Trophoblast cell (in vitro differentiated cells and primary cell): ENCODE measurements at regions not wholly inside any gene's neighbourhood (a gene's known extent, or its start where the extent isn't known, plus 50 kb on each side); places are given as distances from the start of the nearest gene placed in this dataset.

Experiments
- DNase-seq, 2 donors: peaks; one replicate each; pipeline ENCODE4 v3.0.0-alpha.2; 2016
- H2AFZ ChIP-seq: 2 replicates; pipeline ENCODE4 v1.6.1; 2013; ENCODE audit warnings: low read length, moderate library complexity, mild to moderate bottlenecking; ENCODE audit not compliant: insufficient read depth, poor library complexity
- H2AK5ac ChIP-seq: 2 replicates; pipeline ENCODE4 v1.6.1; 2013; ENCODE audit warnings: mild to moderate bottlenecking, low read length
- H2BK120ac ChIP-seq: 2 replicates; pipeline ENCODE4 v1.6.1; 2013; ENCODE audit warnings: low read length, mild to moderate bottlenecking, moderate library complexity; ENCODE audit not compliant: insufficient read depth, poor library complexity
- H2BK12ac ChIP-seq: 2 replicates; pipeline ENCODE4 v1.6.1; 2013; ENCODE audit warnings: mild to moderate bottlenecking, low read length, moderate library complexity
- H2BK5ac ChIP-seq: 2 replicates; pipeline ENCODE4 v1.6.1; 2013; ENCODE audit warnings: low read length, low read depth, moderate library complexity, mild to moderate bottlenecking; ENCODE audit not compliant: poor library complexity
- H3K14ac ChIP-seq: 2 replicates; pipeline ENCODE4 v1.6.1; 2013; ENCODE audit warnings: mild to moderate bottlenecking, low read length
- H3K18ac ChIP-seq: 2 replicates; pipeline ENCODE4 v1.6.1; 2013; ENCODE audit warnings: mild to moderate bottlenecking, low read length
- H3K23ac ChIP-seq: 2 replicates; pipeline ENCODE4 v1.6.1; 2013; ENCODE audit warnings: low read length
- H3K27ac ChIP-seq: 2 replicates; pipeline ENCODE4 v1.5.1; 2013; ENCODE audit warnings: low read depth, mild to moderate bottlenecking, inconsistent platforms, low read length, moderate library complexity
- H3K27me3 ChIP-seq: 2 replicates; pipeline ENCODE4 v1.6.1; 2013; ENCODE audit warnings: inconsistent platforms, mild to moderate bottlenecking, low read length, moderate library complexity; ENCODE audit not compliant: insufficient read depth
- H3K36me3 ChIP-seq, 2 experiments: 1 replicate in 1 of 2; 2 replicates in 1 of 2; pipeline ENCODE4 v1.6.1; 2013; ENCODE audit warnings: low read length in 2 of 2, mild to moderate bottlenecking in 2 of 2, moderate library complexity in 1 of 2; ENCODE audit not compliant: insufficient read depth in 2 of 2, control insufficient read depth in 1 of 2
- H3K4ac ChIP-seq: 2 replicates; pipeline ENCODE4 v1.6.1; 2013; ENCODE audit warnings: low read depth, mild to moderate bottlenecking, low read length, moderate library complexity
- H3K4me1 ChIP-seq, 2 experiments: 1 replicate in 1 of 2; 2 replicates in 1 of 2; pipeline ENCODE4 v1.6.1; 2013; ENCODE audit warnings: low read length in 2 of 2, mild to moderate bottlenecking in 2 of 2, moderate library complexity in 1 of 2; ENCODE audit not compliant: insufficient read depth in 2 of 2, control insufficient read depth in 1 of 2
- H3K4me2 ChIP-seq: 2 replicates; pipeline ENCODE4 v1.6.1; 2013; ENCODE audit warnings: inconsistent platforms, mild to moderate bottlenecking, low read length, moderate library complexity
- H3K4me3 ChIP-seq: 2 replicates; pipeline ENCODE4 v1.5.1; 2013; ENCODE audit warnings: mild to moderate bottlenecking, low read depth, low read length, inconsistent platforms
- H3K79me1 ChIP-seq: one replicate; pipeline ENCODE4 v1.6.1; 2013; ENCODE audit warnings: low read length
- H3K79me2 ChIP-seq: 2 replicates; pipeline ENCODE4 v1.6.1; 2013; ENCODE audit warnings: low read length, mild to moderate bottlenecking; ENCODE audit not compliant: control insufficient read depth, insufficient read depth, poor library complexity
- H3K9ac ChIP-seq: 2 replicates; pipeline ENCODE4 v1.6.1; 2013; ENCODE audit warnings: mild to moderate bottlenecking, low read length
- H3K9me3 ChIP-seq: 2 replicates; pipeline ENCODE4 v1.6.1; 2013; ENCODE audit warnings: low read depth, mild to moderate bottlenecking, control low read depth, inconsistent platforms, low read length; ENCODE audit not compliant: insufficient read depth
- H4K12ac ChIP-seq: 2 replicates; pipeline ENCODE4 v1.6.1; 2013; ENCODE audit warnings: low read depth, mild to moderate bottlenecking, low read length, moderate library complexity
- H4K8ac ChIP-seq: 2 replicates; pipeline ENCODE4 v1.6.1; 2013; ENCODE audit warnings: low read depth, mild to moderate bottlenecking, low read length, moderate library complexity
- H4K91ac ChIP-seq: one replicate; pipeline ENCODE4 v1.6.1; 2013; ENCODE audit warnings: low read depth, mild to moderate bottlenecking, low read length, moderate library complexity
- WGBS: extraction: QIAGEN DNeasy Blood & Tissue Kit; methylation state at CpG from one replicate; pipeline ENCODE4 v1.1.7; 2013; ENCODE audit warnings: missing lambda C conversion rate; ENCODE audit not compliant: insufficient read length, insufficient coverage; ENCODE audit errors: extremely low coverage; 5-methylcytosine and 5-hydroxymethylcytosine counted together

DNA sequence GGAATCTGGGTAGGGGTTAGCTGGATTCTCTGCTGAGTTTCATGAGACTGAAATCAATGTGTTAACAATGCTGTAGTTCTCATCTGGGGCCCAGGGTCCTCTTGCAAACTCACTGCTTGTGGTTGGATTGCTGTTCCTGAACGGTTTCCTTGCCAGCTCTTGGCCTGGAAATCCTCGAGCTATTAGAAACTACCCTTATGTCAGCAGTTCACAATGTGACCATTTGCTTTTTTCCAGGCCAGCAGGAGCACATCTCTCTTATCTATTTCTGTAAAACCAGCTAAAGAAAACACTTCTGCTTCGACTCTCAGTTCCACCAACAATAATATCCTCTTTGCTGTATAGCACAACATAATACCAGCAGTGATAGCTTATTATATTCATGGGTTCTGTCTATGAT lies 140.1 kb upstream of the TRAM1L1 start:
- no peak for DNase-seq
- Histone ChIP-seq H2BK5ac (no peak overlapping the region), H3K79me2 (no peaks in the 10 kb centered on the region), H3K79me1 (no peaks in the 10 kb centered on the region), H3K4ac (no peak overlapping the region), H2AFZ (no peak overlapping the region), H4K12ac (no peak overlapping the region), H3K18ac (no peak overlapping the region), H3K4me2 (no peak overlapping the region), H3K9me3 (no peaks in the 10 kb centered on the region), H2BK12ac (no peak overlapping the region), H3K14ac (no peak overlapping the region), H2AK5ac (no peak overlapping the region), H4K8ac (no peak overlapping the region), H3K23ac (no peak overlapping the region), H4K91ac (no peak overlapping the region), H3K9ac (no peak overlapping the region), H2BK120ac (no peak overlapping the region), H3K36me3 (no peaks in the 10 kb centered on the region), H3K27ac (no peak overlapping the region), H3K27me3 (no peaks in the 10 kb centered on the region), H3K4me3 (no peak overlapping the region), H3K4me1 (no peaks in the 10 kb centered on the region)
- WGBS, result no CpG with 5 or more reads among the region's 3 CpGs

DNA sequence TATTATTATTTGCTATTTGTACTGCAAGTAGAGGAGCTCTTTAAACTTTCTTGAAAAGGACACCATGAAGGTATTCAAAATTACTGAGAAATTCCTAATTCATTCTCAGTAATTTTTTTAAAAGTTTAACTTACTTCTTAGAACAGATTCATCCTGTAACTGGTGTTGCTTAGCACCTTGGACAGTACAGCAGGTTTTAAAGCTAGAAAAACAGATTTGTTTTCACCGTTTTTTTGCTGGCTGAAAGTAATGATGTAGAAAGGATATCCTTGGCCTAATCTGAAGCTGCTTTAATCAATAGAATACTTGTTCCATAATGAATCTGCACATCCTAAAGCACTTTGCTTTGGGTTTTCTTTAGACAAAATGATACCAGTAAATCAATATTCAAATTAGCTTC lies 142.5 kb upstream of the TRAM1L1 start:
- no peak overlapping the region for H3K23ac ChIP-seq
- no peak overlapping the region for H2AFZ ChIP-seq
- WGBS, result no CpG with 5 or more reads among the region's 1 CpG
- no peak overlapping the region for H3K18ac ChIP-seq
- H3K27me3 ChIP-seq, result no peaks in the 10 kb centered on the region
- H3K79me1 ChIP-seq, result no peaks in the 10 kb centered on the region
- H4K12ac ChIP-seq, result no peak overlapping the region
- no peak overlapping the region for H3K4ac ChIP-seq
- no peak overlapping the region for H4K8ac ChIP-seq
- H3K79me2 ChIP-seq, result no peaks in the 10 kb centered on the region
- no peaks in the 10 kb centered on the region for H3K9me3 ChIP-seq
- no peak overlapping the region for H2BK120ac ChIP-seq
- no peaks in the 10 kb centered on the region for H3K4me1 ChIP-seq
- no peak overlapping the region for H3K27ac ChIP-seq
- H3K14ac ChIP-seq, result no peak overlapping the region
- H2BK5ac ChIP-seq, result no peak overlapping the region
- no peak overlapping the region for H3K4me3 ChIP-seq
- no peak overlapping the region for H2AK5ac ChIP-seq
- DNase-seq, result no peak
- no peaks in the 10 kb centered on the region for H3K36me3 ChIP-seq
- no peak overlapping the region for H3K4me2 ChIP-seq
- H4K91ac ChIP-seq, result no peak overlapping the region
- no peak overlapping the region for H2BK12ac ChIP-seq
- H3K9ac ChIP-seq, result no peak overlapping the region

- Histone ChIP-seq H3K4me2 (no peak overlapping the region), H2AFZ (no peak overlapping the region), H3K9me3 (peaks cover 6% of the 10 kb centered on the region), H3K27ac (no peak overlapping the region), H4K91ac (no peak overlapping the region), H3K14ac (no peak overlapping the region), H3K18ac (no peak overlapping the region), H2BK5ac (no peak overlapping the region), H2BK12ac (no peak overlapping the region), H3K36me3 (no peaks in the 10 kb centered on the region), H3K4me1 (no peaks in the 10 kb centered on the region), H3K79me2 (no peaks in the 10 kb centered on the region), H2AK5ac (no peak overlapping the region), H3K23ac (no peak overlapping the region), H4K8ac (no peak overlapping the region), H3K4me3 (no peak overlapping the region), H3K79me1 (no peaks in the 10 kb centered on the region), H4K12ac (no peak overlapping the region), H3K4ac (no peak overlapping the region), H2BK120ac (no peak overlapping the region), H3K9ac (peak overlapping the region; percentile 26), H3K27me3 (no peaks in the 10 kb centered on the region)
- no CpG with 5 or more reads among the region's 6 CpGs for WGBS
- no peak for DNase-seq
Measured at GRCh38 chr4:117239434-117239833, 154.1 kb upstream of the TRAM1L1 start.

DNA sequence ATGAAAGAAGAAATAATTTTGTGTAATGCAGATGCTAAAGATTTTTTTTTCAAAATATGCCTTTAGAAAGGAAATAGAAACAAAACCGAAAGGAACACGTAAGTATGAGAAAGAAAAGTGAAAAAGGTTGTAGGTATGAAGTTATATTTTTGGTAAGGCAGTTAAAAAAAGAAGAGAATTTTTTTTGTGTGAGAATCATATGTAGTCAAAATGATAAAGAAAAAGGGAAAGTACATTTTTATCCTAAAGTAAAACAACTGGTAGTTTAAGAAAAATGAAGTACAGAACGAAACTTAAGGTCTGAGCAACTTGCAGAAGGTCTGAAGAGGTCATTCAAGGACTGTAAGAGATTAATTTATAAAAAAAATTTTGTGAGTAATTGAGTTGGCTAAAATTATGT lies 164.0 kb upstream of the TRAM1L1 start:
- no peaks in the 10 kb centered on the region for H3K27me3 ChIP-seq
- H3K14ac ChIP-seq, result no peak overlapping the region
- H4K8ac ChIP-seq, result no peak overlapping the region
- H2AK5ac ChIP-seq, result no peak overlapping the region
- H3K79me2 ChIP-seq, result no peaks in the 10 kb centered on the region
- H3K36me3 ChIP-seq, result no peaks in the 10 kb centered on the region
- H3K4ac ChIP-seq, result no peak overlapping the region
- no peak overlapping the region for H2BK120ac ChIP-seq
- no peaks in the 10 kb centered on the region for H3K9me3 ChIP-seq
- no peak overlapping the region for H2AFZ ChIP-seq
- no peak overlapping the region for H3K4me3 ChIP-seq
- WGBS, result 100% methylated on average over 2 of the region's 3 CpGs
- H2BK5ac ChIP-seq, result no peak overlapping the region
- H3K79me1 ChIP-seq, result no peaks in the 10 kb centered on the region
- DNase-seq, result no peak
- no peak overlapping the region for H2BK12ac ChIP-seq
- H3K9ac ChIP-seq, result no peak overlapping the region
- no peak overlapping the region for H3K27ac ChIP-seq
- no peak overlapping the region for H3K4me2 ChIP-seq
- H3K4me1 ChIP-seq, result no peaks in the 10 kb centered on the region
- H3K18ac ChIP-seq, result no peak overlapping the region
- no peak overlapping the region for H3K23ac ChIP-seq
- H4K91ac ChIP-seq, result no peak overlapping the region
- no peak overlapping the region for H4K12ac ChIP-seq
